ENCODE measurements at regions not wholly inside any gene's neighbourhood (a gene's known extent, or its start where the extent isn't known, plus 50 kb on each side); places are given as distances from the start of the nearest gene placed in this dataset.

GRCh38 chr15:26477044-26477443, 295.8 kb downstream of the GABRB3 start:
- Mint-ChIP-seq H3K9me3 (peaks cover 6% of the 10 kb centered on the region), H3K27me3 (ENCODE audit: low read depth) (no peaks in the 10 kb centered on the region), H3K4me3 (no peak overlapping the region), H3K4me1 (ENCODE audit: low read depth) (no peaks in the 10 kb centered on the region), H3K36me3 (ENCODE audit: low read depth) (no peaks in the 10 kb centered on the region), H3K27ac (no peak overlapping the region)
- intact Hi-C loops (cut with micrococcal nuclease), result no loop called here
- CTCF ChIA-PET, result no interaction called here
- no peak for DNase-seq

- CTCF ChIA-PET, result no interaction called here
- intact Hi-C loops (cut with micrococcal nuclease), result no loop called here
These were observed 297.3 kb downstream of the GABRB3 start for GRCh38 chr15:26475554-26475953.

DNA sequence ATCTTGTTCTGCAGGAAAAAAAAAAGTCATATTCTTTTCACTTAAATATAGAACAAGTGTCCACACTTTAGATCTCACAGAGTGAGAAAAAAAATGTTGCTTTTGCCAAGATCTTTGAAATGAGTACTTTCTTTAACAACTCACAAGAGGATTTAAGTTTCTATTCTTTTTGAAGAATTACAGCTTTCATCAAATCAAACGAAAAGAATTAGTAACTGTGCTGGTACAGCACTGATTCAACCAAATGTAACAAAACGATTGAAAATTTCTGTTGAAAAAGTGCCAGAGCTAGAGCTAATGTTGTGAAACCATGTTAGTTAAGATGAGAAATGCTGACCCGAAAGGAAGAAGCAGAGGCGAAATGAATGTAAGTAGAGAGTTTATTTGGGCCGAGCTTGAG, 300.2 kb downstream of the GABRB3 start:
- CTCF ChIA-PET, result interaction anchor here (0.7 kb wide), 1 partner anchor 75 kb away, joined by 3 read pairs; no protein-coding TSS in a partner anchor
- Mint-ChIP-seq H3K27me3 (ENCODE audit: low read depth) (no peaks in the 10 kb centered on the region), H3K36me3 (ENCODE audit: low read depth) (no peaks in the 10 kb centered on the region), H3K4me3 (no peak overlapping the region), H3K27ac (no peak overlapping the region), H3K4me1 (ENCODE audit: low read depth) (no peaks in the 10 kb centered on the region), H3K9me3 (peaks cover 7% of the 10 kb centered on the region)
- DNase-seq, result no peak
- intact Hi-C loops (cut with micrococcal nuclease), result no loop called here

More at GRCh38 chr15:26475554-26475953, 297.3 kb downstream of the GABRB3 start:
- no peak for DNase-seq
- H3K27ac Mint-ChIP-seq, result no peak overlapping the region
- peaks cover 7% of the 10 kb centered on the region for H3K9me3 Mint-ChIP-seq
- H3K27me3 Mint-ChIP-seq (ENCODE audit: low read depth), result no peaks in the 10 kb centered on the region
- no peak overlapping the region for H3K4me3 Mint-ChIP-seq
- H3K4me1 Mint-ChIP-seq (ENCODE audit: low read depth), result no peaks in the 10 kb centered on the region
- H3K36me3 Mint-ChIP-seq (ENCODE audit: low read depth), result no peaks in the 10 kb centered on the region

DNA sequence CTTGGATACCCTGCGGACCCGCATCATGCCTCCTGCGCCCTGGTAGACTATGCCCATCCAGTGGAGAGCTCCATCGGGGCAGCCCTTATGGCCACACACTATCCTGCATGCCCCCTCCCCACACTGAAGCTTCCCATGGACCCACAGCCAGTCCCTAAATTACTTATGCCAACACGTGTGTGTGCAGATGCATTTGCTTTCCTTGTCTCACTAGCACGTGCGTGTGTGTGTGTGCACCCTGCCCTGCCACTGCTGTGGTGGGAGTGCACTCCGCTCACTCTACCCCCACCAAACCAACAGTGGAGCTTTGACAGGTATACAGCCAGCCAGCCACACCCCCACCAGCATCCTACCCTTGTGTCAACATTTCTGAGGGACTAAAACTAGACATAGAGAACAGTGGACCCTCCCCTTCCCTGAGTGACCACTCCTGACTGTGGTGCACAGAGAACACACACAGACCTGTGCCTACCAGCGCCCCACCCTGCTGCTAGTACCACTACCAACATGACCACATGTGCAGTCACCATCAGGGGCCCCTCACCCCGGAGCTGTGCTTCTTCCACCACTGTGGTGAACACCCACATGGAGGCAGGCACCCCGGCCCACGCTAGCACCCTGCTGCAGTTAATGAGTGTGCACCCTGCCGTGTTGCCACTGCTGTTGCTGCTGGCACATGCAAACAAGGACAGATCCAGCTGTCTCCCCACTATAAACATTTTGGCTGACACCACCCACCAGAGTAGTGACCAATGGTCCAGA, 310.8 kb downstream of the GABRB3 start:
- intact Hi-C loops (cut with micrococcal nuclease), result no loop called here
- Mint-ChIP-seq H3K27me3 (ENCODE audit: low read depth) (no peaks in the 10 kb centered on the region), H3K9me3 (peaks cover 22% of the 10 kb centered on the region), H3K4me3 (no peak overlapping the region), H3K27ac (no peak overlapping the region), H3K36me3 (ENCODE audit: low read depth) (no peaks in the 10 kb centered on the region), H3K4me1 (ENCODE audit: low read depth) (no peaks in the 10 kb centered on the region)
- CTCF ChIA-PET, result no interaction called here
- DNase-seq, result no peak

DNA sequence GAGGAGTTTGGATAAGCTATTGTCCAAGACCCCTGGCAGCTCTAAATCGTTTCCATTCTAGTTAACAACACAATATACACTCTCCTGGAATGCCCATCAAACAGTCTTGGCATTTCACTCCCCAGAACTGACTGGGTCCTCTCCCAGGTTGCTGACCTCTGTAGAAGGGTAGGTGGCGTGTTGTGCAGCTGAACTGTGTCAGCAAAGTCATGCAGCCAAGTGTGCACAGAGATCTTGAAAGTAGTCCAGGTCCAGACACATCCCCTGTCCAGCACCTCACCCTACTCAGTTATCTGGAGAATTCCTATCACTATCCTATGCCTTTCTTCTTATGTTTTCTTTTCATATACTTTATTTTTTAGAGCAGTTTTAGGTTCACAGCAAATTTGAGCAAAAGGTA, 312.7 kb downstream of the GABRB3 start:
- no peaks in the 10 kb centered on the region for H3K4me1 Mint-ChIP-seq (ENCODE audit: low read depth)
- no peaks in the 10 kb centered on the region for H3K36me3 Mint-ChIP-seq (ENCODE audit: low read depth)
- no peak overlapping the region for H3K4me3 Mint-ChIP-seq
- intact Hi-C loops (cut with micrococcal nuclease), result no loop called here
- no peaks in the 10 kb centered on the region for H3K27me3 Mint-ChIP-seq (ENCODE audit: low read depth)
- CTCF ChIA-PET, result no interaction called here
- peaks cover 24% of the 10 kb centered on the region for H3K9me3 Mint-ChIP-seq
- no peak for DNase-seq
- no peak overlapping the region for H3K27ac Mint-ChIP-seq

GRCh38 chr15:26455828-26456227, 317.0 kb downstream of the GABRB3 start:
- H3K36me3 Mint-ChIP-seq (ENCODE audit: low read depth), result no peaks in the 10 kb centered on the region
- H3K9me3 Mint-ChIP-seq, result peaks cover 20% of the 10 kb centered on the region
- intact Hi-C loops (cut with micrococcal nuclease), result no loop called here
- no peaks in the 10 kb centered on the region for H3K27me3 Mint-ChIP-seq (ENCODE audit: low read depth)
- no peak overlapping the region for H3K4me3 Mint-ChIP-seq
- no peaks in the 10 kb centered on the region for H3K4me1 Mint-ChIP-seq (ENCODE audit: low read depth)
- CTCF ChIA-PET, result no interaction called here
- DNase-seq, result no peak
- no peak overlapping the region for H3K27ac Mint-ChIP-seq

GRCh38 chr15:26453914-26454313, 319.0 kb downstream of the GABRB3 start:
- intact Hi-C loops (cut with micrococcal nuclease), result no loop called here

DNA sequence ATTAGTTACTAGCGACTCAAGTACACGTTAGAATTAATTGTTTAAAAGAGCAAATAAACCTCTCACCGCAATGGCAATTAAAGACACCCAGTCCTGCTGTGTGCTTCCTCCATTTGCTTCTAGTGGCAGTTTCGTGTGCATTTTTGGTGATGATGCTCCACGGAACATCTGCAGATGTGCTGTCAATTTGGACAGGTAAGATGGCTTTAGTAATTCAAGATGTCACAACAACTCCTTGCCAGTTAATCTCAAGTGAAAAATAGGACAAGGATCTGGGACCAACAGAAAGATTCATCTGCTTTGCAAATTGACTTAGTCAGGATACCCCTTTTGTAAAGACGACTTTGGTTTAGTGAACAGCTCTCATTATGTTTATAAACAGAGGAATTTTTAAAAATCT, 320.9 kb downstream of the GABRB3 start:
- DNase-seq, result no peak
- Mint-ChIP-seq H3K27me3 (ENCODE audit: low read depth) (no peaks in the 10 kb centered on the region), H3K4me3 (no peak overlapping the region), H3K4me1 (ENCODE audit: low read depth) (no peaks in the 10 kb centered on the region), H3K27ac (no peak overlapping the region), H3K36me3 (ENCODE audit: low read depth) (no peaks in the 10 kb centered on the region), H3K9me3 (peaks cover 8% of the 10 kb centered on the region)
- intact Hi-C loops (cut with micrococcal nuclease), result no loop called here
- CTCF ChIA-PET, result interaction anchor here (0.7 kb wide), 1 partner anchor 793 kb away, joined by 4 read pairs; no protein-coding TSS in a partner anchor

More at GRCh38 chr15:26453914-26454313, 319.0 kb downstream of the GABRB3 start:
- Mint-ChIP-seq H3K27ac (no peak overlapping the region), H3K4me1 (ENCODE audit: low read depth) (no peaks in the 10 kb centered on the region), H3K9me3 (peaks cover 16% of the 10 kb centered on the region), H3K36me3 (ENCODE audit: low read depth) (no peaks in the 10 kb centered on the region), H3K27me3 (ENCODE audit: low read depth) (no peaks in the 10 kb centered on the region), H3K4me3 (no peak overlapping the region)
- CTCF ChIA-PET, result no interaction called here
- no peak for DNase-seq

GRCh38 chr15:26449291-26449690, 323.6 kb downstream of the GABRB3 start:
- Mint-ChIP-seq H3K27ac (no peak overlapping the region), H3K36me3 (ENCODE audit: low read depth) (no peaks in the 10 kb centered on the region), H3K4me1 (ENCODE audit: low read depth) (no peaks in the 10 kb centered on the region), H3K27me3 (ENCODE audit: low read depth) (no peaks in the 10 kb centered on the region), H3K9me3 (peaks cover 6% of the 10 kb centered on the region), H3K4me3 (no peak overlapping the region)
- intact Hi-C loops (cut with micrococcal nuclease), result no loop called here
- CTCF ChIA-PET, result no interaction called here
- no peak for DNase-seq

DNA sequence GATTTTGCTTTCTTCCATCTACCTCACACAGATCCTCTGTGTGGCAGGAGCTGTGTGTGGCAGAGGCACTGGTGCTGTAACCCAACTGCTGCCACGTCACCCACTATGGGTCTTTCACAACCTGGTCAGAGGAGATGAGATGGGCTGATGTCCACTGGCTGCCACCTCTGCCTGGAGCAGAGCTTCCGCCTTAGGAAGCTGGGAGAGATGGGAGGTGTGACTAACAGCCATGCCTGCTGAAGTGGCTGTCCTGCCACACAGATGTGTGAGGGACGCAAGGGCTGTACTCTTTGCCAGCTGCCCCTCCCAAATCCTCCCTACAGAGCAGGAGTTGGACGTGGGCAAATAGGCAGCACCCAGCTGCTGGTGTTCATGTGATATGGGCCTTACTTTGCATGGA, 329.5 kb downstream of the GABRB3 start:
- no peak for DNase-seq
- Mint-ChIP-seq H3K27ac (no peak overlapping the region), H3K27me3 (ENCODE audit: low read depth) (no peaks in the 10 kb centered on the region), H3K36me3 (ENCODE audit: low read depth) (no peaks in the 10 kb centered on the region), H3K9me3 (peaks cover 3% of the 10 kb centered on the region), H3K4me3 (no peak overlapping the region), H3K4me1 (ENCODE audit: low read depth) (no peaks in the 10 kb centered on the region)
- intact Hi-C loops (cut with micrococcal nuclease), result no loop called here
- CTCF ChIA-PET, result no interaction called here

DNA sequence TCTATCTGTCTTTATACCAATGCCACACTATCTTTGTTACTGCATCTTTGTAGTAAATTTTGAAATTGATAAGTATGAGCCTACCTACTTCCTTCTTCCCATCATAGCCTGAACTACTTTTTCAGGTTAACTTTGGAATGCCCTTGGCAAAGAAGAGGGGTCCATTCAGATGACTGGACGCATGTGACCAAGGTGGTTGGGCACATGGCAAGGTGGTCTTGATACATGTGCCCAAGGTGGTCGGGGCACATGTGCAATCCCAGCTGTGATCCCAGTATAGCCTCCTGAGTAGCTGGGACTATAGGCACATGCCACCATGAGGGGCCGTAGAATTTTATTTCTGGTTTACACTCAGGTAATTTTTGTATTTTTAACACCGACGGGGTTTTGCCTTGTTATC, 330.2 kb downstream of the GABRB3 start:
- H3K36me3 Mint-ChIP-seq (ENCODE audit: low read depth), result no peaks in the 10 kb centered on the region
- peaks cover 3% of the 10 kb centered on the region for H3K9me3 Mint-ChIP-seq
- H3K27ac Mint-ChIP-seq, result no peak overlapping the region
- CTCF ChIA-PET, result no interaction called here
- no peaks in the 10 kb centered on the region for H3K27me3 Mint-ChIP-seq (ENCODE audit: low read depth)
- DNase-seq, result no peak
- intact Hi-C loops (cut with micrococcal nuclease), result no loop called here
- no peak overlapping the region for H3K4me3 Mint-ChIP-seq
- no peaks in the 10 kb centered on the region for H3K4me1 Mint-ChIP-seq (ENCODE audit: low read depth)

DNA sequence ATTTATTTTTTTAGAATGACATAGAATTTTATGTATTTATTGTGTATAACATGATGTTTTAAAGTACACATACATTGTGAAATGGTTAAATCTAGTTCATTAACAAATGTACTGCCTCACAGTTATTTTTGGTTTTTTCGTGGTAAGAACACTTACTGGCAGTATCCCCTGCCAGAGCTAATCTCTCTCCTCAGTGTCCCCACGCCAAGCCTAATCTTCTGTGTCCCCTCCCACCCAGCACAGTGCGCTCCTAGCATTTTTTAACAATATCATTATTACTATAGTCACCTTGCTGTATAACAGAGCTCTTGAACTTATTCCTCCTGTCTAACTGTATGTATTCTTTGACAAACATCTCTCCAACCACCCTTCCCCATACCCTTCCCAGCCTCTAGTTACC, 333.2 kb downstream of the GABRB3 start:
- no peak for DNase-seq
- Mint-ChIP-seq H3K9me3 (peaks cover 3% of the 10 kb centered on the region), H3K36me3 (ENCODE audit: low read depth) (no peaks in the 10 kb centered on the region), H3K4me3 (no peak overlapping the region), H3K27ac (no peak overlapping the region), H3K27me3 (ENCODE audit: low read depth) (no peaks in the 10 kb centered on the region), H3K4me1 (ENCODE audit: low read depth) (no peaks in the 10 kb centered on the region)
- intact Hi-C loops (cut with micrococcal nuclease), result no loop called here
- CTCF ChIA-PET, result no interaction called here

DNA sequence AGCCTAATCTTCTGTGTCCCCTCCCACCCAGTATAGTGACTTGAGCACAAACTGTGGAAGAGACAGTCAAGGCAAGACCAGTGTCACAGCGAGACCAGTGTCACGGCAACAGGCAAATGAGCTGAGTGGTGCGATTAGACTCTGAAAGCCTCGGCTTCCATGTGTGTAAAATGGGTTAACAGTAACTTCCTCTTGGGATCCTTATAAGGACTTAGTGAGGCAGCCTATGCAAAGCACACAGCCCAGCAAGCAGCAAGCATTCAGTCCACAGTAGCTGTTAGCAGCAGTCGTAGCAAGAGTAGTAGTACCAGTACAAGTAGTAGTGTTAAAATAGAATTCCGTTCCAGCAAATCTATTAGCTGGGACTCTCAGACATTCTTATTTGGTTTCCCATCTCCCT, 334.1 kb downstream of the GABRB3 start:
- Mint-ChIP-seq H3K4me3 (no peak overlapping the region), H3K4me1 (ENCODE audit: low read depth) (no peaks in the 10 kb centered on the region), H3K36me3 (ENCODE audit: low read depth) (no peaks in the 10 kb centered on the region), H3K9me3 (peaks cover 3% of the 10 kb centered on the region), H3K27me3 (ENCODE audit: low read depth) (no peaks in the 10 kb centered on the region), H3K27ac (peak overlapping the region; percentile 47)
- DNase-seq, result no peak
- intact Hi-C loops (cut with micrococcal nuclease), result no loop called here
- CTCF ChIA-PET, result no interaction called here
